HG03521 (cell line): ENCODE measurements at regions not wholly inside any gene's neighbourhood (a gene's known extent, or its start where the extent isn't known, plus 50 kb on each side); places are given as distances from the start of the nearest gene placed in this dataset.
"Not testable (repeated sequence)": the region's sequence is repeated elsewhere in the genome, so short reads cannot be mapped to it uniquely, and the experiment has no call there.

Experiments used
- ATAC-seq: cut with Tn5 transposase; IDR thresholded peaks from one replicate; pipeline ENCODE4 v1.9.1; 2021; ENCODE audit warnings: mild to moderate bottlenecking, moderate library complexity; ENCODE audit not compliant: unreplicated experiment

- ATAC-seq = no peak
These were observed 218.3 kb upstream of the EEF2KMT start for GRCh38 chr16:5315914-5316313.

- ATAC-seq = no peak
These were observed 216.8 kb upstream of the EEF2KMT start for GRCh38 chr16:5314377-5314776.

GRCh38 chr16:5309946-5310611, 212.5 kb upstream of the EEF2KMT start:
- no peak for ATAC-seq

- no peak for ATAC-seq
These were observed 207.4 kb upstream of the EEF2KMT start for GRCh38 chr16:5305023-5305422.

GRCh38 chr16:5302372-5303114, 204.9 kb upstream of the EEF2KMT start:
- no peak for ATAC-seq

- no peak for ATAC-seq
These were observed 200.6 kb upstream of the EEF2KMT start for GRCh38 chr16:5298202-5298601.

- ATAC-seq = no peak
These were observed 198.6 kb upstream of the EEF2KMT start for GRCh38 chr16:5296176-5296575.

GRCh38 chr16:5295304-5295703, 197.7 kb upstream of the EEF2KMT start:
- not testable (repeated sequence) for ATAC-seq

- ATAC-seq = not testable (repeated sequence)
These were observed 184.6 kb upstream of the EEF2KMT start for GRCh38 chr16:5282152-5282551.

- no peak for ATAC-seq
These were observed 159.9 kb upstream of the EEF2KMT start for GRCh38 chr16:5257462-5257861.

GRCh38 chr16:5252791-5253190, 155.2 kb upstream of the EEF2KMT start:
- ATAC-seq = no peak

GRCh38 chr16:5247403-5247802, 149.8 kb upstream of the EEF2KMT start:
- not testable (repeated sequence) for ATAC-seq

- not testable (repeated sequence) for ATAC-seq
These were observed 142.7 kb upstream of the EEF2KMT start for GRCh38 chr16:5240278-5240626.

GRCh38 chr16:5239472-5240277, 142.1 kb upstream of the EEF2KMT start:
- not testable (repeated sequence) for ATAC-seq

GRCh38 chr16:5235119-5235518, 137.5 kb upstream of the EEF2KMT start:
- ATAC-seq = no peak

GRCh38 chr16:5234295-5235050, 136.9 kb upstream of the EEF2KMT start:
- ATAC-seq = no peak

GRCh38 chr16:5231246-5231759, 133.7 kb upstream of the EEF2KMT start:
- ATAC-seq = no peak

- ATAC-seq = no peak
These were observed 130.8 kb upstream of the EEF2KMT start for GRCh38 chr16:5228369-5228768.

GRCh38 chr16:5225931-5226655, 128.5 kb upstream of the EEF2KMT start:
- ATAC-seq = no peak

- ATAC-seq = no peak
These were observed 125.2 kb upstream of the EEF2KMT start for GRCh38 chr16:5222761-5223160.
